ENCODE measurements at regions not wholly inside any gene's neighbourhood (a gene's known extent, or its start where the extent isn't known, plus 50 kb on each side); places are given as distances from the start of the nearest gene placed in this dataset.

- no peak for DNase-seq (ENCODE audit: low read depth in 1 of 2, low spot score in 1 of 2)
Observed at GRCh38 chrX:10047133-10047532, 80.0 kb downstream of the CLDN34 start.

GRCh38 chrX:10047631-10048030, 80.5 kb downstream of the CLDN34 start:
- no peak for DNase-seq (ENCODE audit: low read depth in 1 of 2, low spot score in 1 of 2)

DNA sequence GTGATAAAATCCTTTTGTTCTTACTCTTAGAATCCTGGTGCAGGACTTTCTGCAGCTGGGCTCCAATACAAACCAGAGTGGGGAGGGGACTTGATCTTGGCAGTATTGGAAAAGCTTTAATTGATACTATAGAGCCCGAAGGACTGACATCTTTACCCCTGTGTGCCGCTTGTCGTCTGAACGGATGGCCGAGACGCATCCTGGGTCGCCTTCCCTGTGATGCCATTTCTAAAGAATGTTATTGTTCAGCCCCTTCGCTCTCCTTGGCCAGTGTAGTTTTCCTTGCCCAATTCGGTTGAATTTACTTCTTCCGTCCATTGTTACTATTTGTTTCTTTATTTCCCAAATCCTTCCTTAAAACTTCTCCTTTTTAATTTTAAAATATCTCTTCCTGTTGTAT, 80.9 kb downstream of the CLDN34 start:
- no peak for DNase-seq (ENCODE audit: low read depth in 1 of 2, low spot score in 1 of 2)

GRCh38 chrX:10048707-10049106, 81.5 kb downstream of the CLDN34 start:
- DNase-seq (ENCODE audit: low read depth in 1 of 2, low spot score in 1 of 2) = no peak

DNA sequence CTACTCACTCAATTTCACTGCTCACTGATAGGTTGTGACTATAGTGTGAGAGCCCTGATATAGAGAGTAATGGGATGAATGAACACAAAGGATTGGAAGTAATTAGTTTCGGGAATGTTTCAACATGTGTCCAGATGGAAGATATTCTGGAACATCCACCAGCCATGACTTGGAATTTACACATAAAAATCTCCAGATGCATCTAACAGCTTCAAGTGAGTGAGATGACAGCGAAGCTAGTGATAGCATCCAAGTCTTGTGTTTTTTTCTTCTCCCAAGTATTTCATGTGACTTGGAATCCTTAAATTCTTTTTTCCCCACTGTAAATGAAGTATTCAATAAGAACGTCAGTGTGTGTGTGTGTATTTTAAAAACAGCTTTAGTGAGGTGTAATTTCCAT, 82.1 kb downstream of the CLDN34 start:
- no peak for DNase-seq (ENCODE audit: low read depth in 1 of 2, low spot score in 1 of 2)

GRCh38 chrX:10050481-10050880, 83.3 kb downstream of the CLDN34 start:
- DNase-seq (ENCODE audit: low read depth in 1 of 2, low spot score in 1 of 2) = no peak

DNA sequence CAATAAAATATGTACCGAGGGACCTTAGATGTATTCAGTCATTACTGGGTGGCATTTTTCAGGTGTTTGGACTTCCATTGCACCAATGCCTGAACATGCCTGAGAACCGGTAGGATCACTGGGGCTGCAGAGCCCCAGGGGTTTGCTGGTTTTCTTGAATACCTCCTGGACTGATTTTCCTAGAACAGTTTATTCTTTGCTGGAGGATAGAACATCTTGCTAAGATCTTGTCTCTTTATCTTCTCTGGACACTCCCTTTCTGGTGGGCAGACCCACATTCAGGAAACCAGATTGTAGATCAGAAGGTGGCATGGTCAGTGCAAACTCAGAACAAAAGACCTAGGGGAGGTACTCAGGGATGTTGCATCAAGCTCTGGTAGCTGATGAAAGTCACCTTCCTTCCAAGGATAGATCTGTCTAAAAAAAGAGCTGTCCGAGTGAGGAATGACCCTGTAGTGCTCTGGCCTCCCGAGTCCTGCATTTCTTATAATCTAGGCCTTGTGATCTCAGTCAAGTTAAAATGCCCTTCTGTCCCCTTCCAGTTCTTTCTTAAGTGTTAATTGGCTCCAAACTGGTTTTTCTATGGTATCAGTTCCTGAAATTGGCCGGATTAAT, 84.8 kb downstream of the CLDN34 start:
- no peak for DNase-seq (ENCODE audit: low read depth in 1 of 2, low spot score in 1 of 2)

DNA sequence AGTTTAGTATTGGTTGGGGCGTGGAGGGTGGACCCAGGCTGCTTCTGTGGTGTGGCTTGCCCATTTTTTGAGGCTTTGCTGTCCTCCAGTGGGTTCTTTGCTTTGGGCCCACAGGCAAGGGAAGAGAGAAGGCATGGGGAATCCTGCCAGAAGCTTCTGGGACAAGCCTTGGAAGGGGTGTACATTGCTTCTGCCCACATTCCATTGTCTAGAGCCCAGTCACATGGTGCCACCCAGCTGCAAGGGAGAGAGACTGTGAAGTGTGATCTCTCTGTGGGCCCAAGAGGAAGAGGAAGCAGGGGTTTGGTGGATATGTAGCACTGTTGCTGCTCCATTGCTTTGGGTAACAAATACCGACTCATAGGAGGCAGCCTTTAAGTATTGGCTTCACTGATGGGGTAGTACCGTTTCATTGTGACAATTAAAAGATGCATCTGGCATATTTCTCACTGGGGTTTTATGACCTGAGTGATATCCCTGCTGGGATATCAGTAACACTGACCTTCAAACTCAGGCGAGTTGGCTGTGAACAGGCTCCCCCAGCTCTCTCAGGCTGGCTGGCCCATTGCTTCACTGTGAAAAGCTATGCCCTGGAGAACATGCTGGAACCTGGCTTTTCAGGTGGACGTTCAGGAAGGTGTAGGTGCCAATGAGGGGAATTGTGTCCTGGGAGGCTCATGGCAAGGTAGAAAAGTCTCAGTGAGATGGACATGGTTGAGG, 85.9 kb downstream of the CLDN34 start:
- DNase-seq (ENCODE audit: low read depth in 1 of 2, low spot score in 1 of 2) = no peak

- DNase-seq (ENCODE audit: low read depth in 1 of 2, low spot score in 1 of 2) = no peak
Observed at GRCh38 chrX:10054396-10054795, 87.2 kb downstream of the CLDN34 start.

GRCh38 chrX:10055430-10055829, 88.3 kb downstream of the CLDN34 start:
- DNase-seq (ENCODE audit: low read depth in 1 of 2, low spot score in 1 of 2) = no peak

- DNase-seq (ENCODE audit: low read depth in 1 of 2, low spot score in 1 of 2) = no peak
Observed at GRCh38 chrX:10062352-10062751, 94.4 kb upstream of the CLCN4 start.

DNA sequence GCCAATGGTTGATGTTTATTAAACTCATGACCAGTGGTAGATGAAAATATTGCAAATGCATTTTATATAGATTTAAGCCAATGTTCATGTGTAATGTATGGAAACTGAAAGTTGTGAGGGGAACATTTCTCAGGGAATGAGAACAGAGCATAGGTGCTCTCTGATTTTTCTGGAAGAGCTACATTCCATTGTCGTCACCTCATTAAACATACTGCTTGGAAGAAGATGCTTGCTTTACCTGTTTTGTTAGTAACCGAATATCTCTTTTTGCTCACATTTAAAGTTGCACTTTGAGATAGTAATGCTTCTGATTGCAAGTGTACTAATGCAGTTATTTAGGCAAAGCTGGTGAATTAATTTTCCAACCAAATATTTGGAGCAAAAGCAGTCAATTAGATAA, 93.8 kb upstream of the CLCN4 start:
- no peak for DNase-seq (ENCODE audit: low read depth in 1 of 2, low spot score in 1 of 2)

DNA sequence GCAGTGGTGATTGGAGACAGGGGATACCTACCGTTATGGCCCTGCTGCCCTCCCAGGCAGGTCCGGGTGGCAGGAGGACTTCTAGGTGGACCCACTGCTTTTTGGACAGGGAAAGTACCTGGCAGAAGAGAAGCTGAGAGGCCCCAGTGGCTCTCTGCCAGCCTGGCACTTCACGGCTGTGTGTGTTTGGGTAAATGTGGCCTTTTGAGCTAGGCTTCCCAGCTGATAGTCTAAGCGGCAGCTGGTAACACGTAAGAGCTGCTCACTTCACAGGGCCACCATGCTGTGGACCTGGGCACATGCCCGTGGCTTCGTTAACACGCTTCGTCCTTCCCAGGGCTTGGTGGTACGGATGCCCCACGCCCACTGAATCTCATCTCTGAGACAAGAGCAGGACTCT, 92.0 kb upstream of the CLCN4 start:
- no peak for DNase-seq (ENCODE audit: low read depth in 1 of 2, low spot score in 1 of 2)

DNA sequence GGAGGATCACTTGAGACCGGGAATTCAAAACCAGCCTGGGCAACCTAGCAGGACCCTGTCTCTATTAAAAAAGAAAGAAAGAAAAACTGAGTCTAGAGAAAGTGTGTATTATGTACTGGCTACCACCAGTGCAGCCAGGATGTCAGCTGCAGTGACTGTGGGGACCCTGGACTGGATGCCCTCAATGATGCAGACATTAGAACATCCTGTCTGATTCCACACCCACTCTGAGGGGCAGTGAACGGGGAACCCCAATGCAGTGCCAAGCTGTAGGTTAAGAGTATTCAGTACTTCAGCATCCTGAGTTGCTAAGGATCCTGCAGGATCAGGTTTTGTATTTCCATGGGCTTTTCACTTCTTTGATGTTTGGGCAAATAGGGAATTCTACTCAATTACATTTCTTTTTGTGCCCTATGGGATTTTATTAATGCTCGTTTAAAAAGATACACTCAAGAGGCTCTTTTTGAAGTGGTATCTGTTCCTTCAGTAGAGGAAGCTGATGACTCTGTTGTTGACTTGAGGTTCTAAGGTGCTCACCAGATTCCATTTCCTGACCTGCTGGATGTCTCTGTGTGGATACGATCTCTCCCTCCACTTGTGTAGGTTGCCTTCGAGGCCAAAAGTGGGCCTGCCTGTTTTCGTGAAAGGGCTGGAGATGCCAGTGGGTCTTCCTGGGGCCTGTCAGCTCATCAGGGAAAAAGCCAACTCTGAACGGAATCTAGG, 85.9 kb upstream of the CLCN4 start:
- no peak for DNase-seq (ENCODE audit: low read depth in 1 of 2, low spot score in 1 of 2)

- DNase-seq (ENCODE audit: low read depth in 1 of 2, low spot score in 1 of 2) = no peak
Observed at GRCh38 chrX:10071451-10072144, 85.2 kb upstream of the CLCN4 start.

- DNase-seq (ENCODE audit: low read depth in 1 of 2, low spot score in 1 of 2) = no peak
Observed at GRCh38 chrX:10072786-10073568, 83.8 kb upstream of the CLCN4 start.

DNA sequence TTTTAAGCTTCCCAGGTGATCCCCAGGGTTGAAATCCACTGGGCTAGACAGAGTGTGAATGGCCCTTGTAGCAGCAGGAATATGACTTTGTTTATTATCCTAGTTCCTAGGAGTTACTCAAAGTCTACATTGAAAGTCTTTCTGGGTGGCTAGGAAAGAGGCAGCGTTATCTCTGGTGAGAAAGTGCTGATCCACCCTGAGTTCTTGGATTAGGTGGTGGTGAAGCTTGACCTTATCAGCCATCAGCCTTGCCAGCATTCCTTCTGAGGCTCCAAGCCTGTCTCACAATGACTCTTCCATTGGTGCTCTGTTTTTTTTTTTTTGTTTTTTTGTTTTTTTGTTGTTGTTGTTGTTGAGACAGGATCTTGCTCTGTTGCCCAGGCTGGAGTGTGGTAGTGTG, 83.1 kb upstream of the CLCN4 start:
- DNase-seq (ENCODE audit: low read depth in 1 of 2, low spot score in 1 of 2) = no peak

DNA sequence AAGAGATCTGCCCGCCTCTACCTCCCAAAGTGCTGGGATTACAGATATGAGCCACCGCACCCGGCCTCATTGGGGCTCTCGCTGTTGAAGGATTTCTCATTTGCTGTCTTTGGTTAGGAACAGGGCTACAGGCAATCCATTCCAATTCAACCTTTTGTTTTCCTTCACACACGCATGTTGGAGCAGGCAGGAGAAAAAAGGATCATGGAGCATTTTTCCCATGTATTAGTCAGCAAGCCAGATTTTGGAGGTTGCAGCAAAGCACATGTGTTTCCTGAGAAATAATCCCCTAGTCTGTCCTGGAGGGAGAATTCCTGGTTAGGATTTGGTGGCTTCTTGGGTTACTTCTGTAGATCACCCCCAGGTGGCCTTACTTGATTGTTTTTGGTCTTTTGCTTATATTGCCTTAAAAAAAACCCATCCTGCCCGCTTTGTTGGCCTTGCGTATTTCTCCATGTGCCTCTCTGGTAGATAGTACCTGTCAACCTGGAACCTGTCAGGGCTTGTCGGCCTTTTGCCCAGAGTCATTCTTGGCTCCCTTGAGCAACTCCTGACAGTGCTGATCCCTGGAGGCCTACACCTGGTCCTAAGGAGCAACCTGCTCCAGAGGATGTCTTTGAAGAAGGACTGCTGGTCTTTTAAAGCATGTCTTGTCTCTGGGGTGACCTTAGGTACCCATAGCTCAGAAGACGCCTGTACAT, 82.4 kb upstream of the CLCN4 start:
- no peak for DNase-seq (ENCODE audit: low read depth in 1 of 2, low spot score in 1 of 2)

DNA sequence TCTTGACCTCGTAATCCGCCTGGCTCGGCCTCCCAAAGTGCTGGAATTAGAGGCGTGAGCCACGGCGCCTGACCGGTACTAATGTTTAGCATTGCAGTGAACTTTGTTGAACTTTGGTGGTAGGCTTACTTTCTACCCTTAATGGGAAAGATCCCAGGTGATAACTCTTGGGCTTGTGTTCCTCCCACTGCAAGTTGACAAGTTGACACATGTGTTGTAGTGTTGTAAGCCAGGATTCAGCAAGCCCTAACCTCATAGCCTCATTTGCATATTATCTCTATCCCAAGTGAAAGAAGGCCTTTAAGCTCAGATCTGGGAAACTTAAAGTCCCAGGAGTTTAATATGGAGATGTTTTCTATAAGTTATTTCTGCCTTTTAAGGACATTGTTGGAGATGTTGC, 80.0 kb upstream of the CLCN4 start:
- no peak for DNase-seq (ENCODE audit: low read depth in 1 of 2, low spot score in 1 of 2)

GRCh38 chrX:10077425-10078188, 79.2 kb upstream of the CLCN4 start:
- no peak for DNase-seq (ENCODE audit: low read depth in 1 of 2, low spot score in 1 of 2)

Measured in stimulated activated CD4-positive, alpha-beta T cell treated with anti-CD3 and anti-CD28 coated beads, Interleukin-15, amount 100 ng/mL, for 1 hour (primary cell).